Retina (tissue), 1 donor: ENCODE measurements at regions not wholly inside any gene's neighbourhood (a gene's known extent, or its start where the extent isn't known, plus 50 kb on each side); places are given as distances from the start of the nearest gene placed in this dataset.
"Not testable (repeated sequence)": the region's sequence is repeated elsewhere in the genome, so short reads cannot be mapped to it uniquely, and the experiment has no call there.

Experiments used
- DNase-seq: peaks from one replicate; pipeline ENCODE4 v3.0.0-alpha.2; 2016

DNA sequence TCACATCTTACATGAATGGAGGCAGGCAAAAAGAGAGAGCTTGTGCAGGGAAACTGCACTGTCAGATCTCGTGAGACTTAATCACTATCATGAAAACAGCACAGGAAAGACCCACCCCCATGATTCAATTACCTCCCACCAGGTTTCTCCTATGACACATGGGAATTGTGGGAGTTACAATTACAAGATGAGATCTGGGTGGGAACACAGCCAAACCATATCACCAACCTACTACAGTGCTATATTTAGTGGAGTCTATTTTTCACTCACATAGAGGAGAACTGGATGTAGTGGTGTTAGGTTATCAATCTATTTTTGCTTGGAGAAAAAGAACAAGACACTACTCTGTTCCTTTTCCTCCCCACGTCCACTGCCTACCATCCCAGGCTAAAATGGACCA lies 276.6 kb downstream of the KCTD12 start:
- no peak for DNase-seq

DNA sequence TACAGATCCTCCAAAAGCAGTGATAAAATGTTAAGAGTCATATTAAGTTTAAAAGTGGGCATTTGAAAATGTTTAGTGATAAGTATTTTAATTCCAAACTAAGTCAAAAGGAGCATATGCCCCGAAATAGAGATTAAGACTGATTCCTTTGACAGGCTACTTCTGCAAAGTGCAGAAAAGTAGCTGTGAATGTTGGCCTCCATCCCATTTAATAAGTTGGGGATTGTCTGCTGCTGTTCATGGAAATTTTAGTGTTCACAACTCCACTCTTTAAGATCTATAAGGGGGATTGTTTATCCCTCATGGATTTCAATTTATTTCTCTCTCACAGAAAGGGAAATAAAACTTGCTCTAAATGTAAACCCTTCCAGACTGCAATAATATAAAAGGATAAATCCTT lies 278.3 kb downstream of the KCTD12 start:
- no peak for DNase-seq

DNA sequence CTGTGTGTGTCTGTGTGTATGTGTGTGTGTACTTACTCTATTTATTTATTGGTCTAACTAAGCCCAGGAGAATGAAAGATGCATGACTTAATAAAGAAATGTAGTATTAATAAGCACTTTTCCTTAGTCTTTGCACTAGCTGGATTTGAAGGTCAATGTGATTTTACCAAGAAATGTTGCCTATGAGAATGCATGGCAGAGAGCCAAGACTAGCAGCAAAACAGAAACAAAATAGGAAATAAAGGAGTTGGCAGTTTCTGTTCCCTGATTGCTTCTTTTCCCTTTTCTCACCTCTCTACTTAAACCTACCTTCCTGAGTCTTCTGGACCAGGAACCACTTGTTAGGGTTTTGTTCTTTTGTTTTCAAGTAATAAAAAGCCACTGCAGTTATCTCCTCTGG lies 286.1 kb downstream of the KCTD12 start:
- DNase-seq = no peak

DNA sequence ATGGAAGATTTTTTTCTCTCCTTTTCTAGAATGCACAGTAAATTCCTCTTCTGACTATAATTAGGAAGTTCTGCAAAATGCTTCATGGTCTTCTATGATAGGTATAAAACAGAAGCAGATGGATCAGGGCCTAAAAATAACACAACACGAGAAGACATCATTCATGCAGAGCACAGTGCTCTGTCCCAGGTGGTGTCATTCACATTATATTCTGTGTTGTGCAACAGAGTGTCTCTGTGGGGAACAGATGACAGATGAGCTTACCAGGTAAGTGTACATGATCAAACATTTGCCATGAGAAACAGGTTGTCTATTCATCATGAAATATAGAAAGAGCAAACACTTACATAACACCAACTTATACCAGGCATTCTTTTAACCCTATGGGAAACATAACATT lies 288.3 kb downstream of the KCTD12 start:
- DNase-seq = no peak

DNA sequence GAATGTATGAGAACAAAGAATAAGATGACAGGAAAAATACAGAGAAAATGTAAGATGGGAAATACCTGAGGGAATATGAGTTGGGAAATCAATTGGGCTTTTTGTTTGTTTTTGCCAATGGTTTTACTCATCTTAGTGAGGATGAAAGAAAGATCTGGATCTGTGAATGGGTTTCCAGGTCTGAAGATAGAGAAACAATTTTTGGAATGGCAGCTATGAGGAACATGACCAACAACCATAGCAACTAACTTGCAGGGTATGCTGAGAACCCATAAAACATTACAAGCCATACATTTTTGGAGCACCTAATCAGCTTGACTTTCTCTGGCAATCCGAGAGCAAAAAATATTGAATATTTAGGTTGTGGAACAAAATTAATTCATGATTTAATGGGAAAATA lies 290.0 kb downstream of the KCTD12 start:
- DNase-seq = no peak

DNA sequence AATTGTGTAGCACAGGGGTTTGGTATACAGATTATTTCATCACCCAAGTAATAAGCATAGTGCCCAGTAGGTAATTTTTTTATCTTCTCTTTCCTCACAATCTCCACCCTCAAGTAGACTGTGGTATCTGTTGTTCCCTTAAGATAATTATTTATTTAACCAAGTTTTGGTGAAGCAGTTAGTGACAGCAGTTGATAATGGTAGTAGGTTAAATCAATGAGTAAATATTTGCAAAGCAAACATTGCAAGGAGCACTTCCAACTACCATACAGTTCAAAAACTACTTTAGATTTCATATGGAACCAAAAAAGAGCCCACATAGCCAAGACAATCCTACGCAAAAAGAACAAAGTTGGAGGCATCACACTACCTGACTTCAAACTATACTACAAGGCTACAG lies 291.8 kb downstream of the KCTD12 start:
- no peak for DNase-seq

DNA sequence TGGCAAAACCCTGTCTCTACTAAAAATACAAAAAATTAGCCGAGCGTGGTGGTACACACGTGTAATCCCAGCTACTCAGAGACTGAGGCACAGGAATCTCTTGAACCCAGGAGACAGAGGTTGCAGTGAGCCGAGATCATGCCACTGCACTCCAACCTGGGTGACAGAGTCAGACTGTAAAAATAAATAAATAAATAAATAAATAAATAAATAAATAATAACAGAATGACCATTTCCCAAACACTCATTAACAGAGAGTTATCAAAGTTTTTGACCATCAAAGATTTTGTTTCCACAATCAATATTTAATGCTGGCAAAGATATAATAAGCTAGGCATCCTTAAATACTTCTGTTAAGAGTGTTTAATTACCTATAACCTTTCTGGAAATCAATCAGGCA lies 299.4 kb downstream of the KCTD12 start:
- no peak for DNase-seq

DNA sequence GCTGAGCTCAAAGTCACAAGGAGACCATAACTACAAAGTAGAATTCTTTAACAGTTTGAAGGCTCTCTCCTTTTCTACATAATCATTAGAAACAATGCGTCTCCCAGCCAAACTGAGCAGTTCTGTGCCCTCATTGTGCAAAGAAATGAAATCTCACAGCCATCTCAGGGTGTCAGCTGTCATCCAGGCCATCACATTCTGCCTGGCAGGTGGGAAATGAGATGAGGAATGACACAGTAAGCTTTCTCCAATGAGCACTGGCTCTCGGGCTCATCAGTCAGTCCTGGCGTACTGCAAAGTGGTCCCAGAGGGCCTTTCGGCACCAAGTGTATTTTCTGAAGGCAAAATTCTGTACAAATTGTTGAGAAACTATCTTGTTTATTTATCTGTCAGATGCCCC lies 306.5 kb downstream of the KCTD12 start:
- DNase-seq = no peak

DNA sequence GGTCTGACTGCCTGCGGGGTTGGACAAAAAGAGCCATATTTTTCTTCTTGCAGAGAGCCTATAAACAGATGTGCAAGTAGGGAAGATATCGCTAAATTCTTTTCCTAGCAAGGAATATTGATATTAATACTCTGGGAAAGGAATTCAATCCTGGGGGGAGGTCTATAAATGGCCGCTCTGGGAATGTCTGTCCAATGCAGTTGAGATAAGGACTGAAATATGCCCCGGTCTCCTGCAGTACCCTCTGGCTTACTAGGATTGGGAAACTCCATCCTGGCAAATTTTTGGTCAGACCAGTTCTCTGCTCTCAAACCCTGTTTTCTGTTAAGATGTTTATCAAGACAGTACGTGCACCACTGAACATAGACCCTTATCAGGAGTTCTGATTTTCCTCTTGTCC lies 310.6 kb downstream of the KCTD12 start:
- DNase-seq = not testable (repeated sequence)

DNA sequence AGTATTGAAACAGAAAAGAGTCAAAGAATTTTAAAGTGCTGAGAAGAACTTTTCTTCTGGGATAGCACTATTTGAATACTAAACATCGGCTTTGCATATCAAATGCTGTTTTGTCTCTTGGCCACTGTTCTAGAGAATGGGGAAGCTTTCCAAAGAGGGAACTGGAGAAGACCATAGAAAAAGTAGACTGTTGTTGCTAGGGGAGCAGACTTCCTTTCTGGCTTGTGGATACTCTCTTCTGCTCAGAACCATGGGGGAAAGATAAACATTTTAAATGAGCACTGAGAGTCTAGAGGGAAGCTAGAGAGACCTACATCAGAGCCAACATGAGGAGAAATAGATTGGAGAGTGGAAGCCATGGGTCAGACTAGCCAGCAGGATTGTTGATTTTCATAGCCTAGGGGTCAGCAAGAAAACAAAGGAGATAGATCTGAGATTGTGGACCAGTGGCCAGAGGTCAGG lies 315.7 kb downstream of the KCTD12 start:
- no peak for DNase-seq

DNA sequence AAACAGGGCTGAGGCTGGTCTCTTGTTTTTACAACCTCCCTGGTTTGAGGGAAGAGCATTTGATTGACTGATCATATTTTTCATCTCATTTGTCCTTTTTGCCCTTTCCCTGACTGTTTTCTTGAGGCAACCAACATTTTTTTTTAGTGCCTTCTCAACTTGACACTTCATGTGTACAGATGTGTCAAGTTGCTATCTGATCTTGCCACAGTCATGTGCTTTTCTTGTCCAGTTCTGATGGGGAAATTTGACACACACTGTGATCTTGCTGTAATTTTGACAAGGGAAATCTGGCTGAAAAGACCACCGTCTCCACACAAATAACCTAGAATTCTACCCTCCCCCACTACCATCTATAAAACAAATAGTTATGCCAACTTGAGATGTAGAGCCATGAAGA lies 329.6 kb downstream of the KCTD12 start:
- no peak for DNase-seq

DNA sequence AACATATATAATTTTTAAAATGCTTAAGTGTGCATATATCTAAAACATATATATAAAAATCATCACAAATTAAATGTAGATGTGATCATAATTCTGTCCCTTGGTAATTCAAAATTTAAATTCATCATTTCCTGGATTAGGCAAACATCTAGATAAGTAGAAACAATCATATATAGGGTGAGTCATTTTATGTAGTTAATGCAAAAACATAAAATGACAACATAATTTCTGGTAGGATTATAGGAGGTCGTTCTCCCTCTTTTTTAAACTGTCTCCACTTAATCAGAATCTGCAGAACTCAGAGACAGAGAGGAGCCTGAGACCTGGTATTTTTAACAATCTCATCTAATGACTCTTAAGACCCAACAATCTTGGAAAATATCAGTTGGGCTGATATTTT lies 333.4 kb downstream of the KCTD12 start:
- DNase-seq = no peak

DNA sequence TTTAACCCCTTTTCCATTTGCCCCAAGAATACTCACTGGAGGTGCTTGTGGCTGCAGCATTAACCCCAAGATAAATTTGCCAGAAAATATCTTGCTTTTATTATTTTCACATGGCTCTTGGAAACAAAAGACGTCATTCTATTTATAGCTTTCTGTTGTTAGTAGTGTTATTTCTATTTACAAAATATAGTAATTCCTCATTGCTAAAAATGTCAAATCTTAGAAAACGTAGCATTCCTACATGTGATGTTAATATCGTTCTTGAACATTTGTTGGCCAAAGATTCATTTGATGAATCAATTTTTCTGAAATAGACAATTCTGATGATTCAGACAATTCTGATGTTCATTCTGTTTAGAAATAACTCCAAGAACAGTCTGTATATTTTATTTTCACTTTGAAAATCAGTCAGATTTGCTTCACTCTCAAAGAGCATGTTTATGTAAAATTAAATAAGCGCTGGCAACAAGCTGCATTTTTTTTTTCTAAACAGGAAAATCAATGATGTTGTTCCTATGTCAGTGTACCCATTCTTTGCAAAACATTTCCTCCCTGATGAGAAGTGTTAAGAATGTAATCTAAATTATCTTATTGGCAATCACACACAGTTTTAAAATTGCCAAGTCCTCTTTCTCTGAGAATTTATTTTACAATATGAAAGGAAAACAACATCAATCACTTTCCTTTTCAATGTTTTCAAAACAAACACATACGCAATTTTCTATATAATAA lies 334.0 kb downstream of the KCTD12 start:
- DNase-seq = no peak

DNA sequence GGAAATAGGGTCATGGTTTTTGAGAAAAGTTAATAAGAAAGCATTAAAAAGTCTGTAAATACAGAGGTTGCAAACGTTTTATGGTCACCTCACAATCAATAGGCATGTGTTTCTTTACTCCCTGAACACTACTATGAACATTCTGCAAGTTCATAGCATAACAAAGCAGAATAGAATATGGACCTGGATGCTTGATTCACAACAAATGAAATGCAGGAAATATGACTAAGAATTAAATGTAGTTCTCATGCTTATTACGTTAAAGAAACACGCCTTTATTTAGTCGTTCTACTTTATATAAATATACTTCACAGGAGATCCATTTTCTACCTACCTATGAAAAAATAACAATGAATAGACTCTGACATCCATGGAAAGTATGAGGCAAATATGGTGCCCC lies 344.0 kb downstream of the KCTD12 start:
- DNase-seq = no peak

DNA sequence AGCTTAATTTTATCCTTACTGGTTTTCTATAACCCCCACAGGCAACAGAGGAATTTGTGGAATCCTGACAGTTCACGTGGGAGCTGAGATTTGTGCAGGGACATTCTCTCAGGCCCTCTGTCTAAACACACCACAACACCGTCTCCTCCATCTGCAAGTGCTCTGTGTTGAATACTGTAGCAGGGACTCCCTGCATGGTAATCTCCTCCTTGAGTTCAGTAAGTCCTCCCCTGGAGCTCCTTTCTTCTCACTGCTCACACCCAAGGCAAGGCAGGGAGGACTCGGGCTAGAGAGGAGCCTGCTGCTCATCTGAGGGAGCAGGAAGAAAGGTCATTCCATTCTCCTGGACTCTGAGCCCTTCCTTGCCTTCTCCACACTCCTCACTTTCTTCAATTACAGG lies 348.2 kb downstream of the KCTD12 start:
- no peak for DNase-seq

DNA sequence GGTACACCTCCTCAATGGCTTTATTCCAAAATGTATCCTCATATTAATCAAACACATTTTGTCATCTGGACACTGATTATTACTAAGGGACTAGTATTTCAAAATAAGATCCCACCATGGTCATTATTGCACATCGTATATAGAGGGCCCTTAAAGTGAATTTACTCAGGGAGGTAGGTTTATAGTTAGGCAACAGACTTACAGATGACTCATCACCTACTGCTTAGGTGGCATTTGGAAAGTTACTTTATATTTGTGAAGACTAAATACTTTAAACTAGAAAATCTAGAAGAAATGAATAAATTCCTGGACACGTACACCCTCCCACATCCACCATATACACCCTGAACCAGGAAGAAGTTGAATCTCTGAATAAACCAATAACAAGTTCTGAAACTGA lies 353.0 kb downstream of the KCTD12 start:
- DNase-seq = no peak

DNA sequence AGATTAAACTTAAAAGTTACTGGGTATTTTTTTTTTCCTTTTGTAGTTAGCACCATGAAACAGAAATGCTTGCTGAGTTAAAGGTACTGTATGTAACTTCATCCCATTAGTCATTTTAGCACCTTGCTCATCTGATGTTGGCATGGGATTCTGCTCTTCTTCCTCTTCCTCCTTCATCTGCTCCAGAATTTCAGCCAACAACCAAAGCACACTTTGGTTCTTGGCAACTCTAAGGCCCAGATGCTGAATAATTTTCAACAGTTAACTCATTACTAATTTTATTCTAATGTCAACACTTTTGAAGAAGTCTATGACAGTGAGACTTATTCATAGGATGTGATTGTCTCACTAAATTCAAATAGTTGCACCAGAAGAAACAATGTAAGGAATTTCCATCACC lies 359.2 kb downstream of the KCTD12 start:
- no peak for DNase-seq

DNA sequence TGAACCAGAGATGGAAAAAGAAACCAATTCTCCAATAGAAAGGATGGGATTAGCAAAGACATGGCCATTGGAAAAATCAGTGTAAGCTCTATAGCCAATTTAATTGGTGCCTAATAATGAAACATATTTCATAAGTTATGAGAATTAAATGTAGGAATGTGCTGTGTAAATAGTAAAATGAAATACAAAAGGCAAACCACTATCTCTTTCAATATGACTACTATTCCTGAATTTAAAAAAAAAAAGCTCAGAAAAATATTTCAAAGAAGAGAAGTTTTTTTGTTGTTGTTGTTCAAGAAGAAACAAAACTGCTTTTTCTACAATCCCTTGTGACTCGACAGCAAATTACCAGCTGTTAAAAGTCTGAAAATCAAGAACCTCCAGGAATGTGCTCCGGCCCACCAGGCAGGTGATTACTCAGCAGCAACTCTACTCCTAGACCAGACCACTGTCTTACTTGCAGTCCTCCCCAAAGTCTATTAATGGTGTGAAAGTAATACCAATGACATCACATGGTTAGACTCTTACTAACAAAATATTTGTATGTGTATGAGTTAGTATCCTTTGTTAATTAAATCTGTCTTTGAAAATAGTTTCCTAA lies 362.4 kb downstream of the KCTD12 start:
- DNase-seq = no peak

DNA sequence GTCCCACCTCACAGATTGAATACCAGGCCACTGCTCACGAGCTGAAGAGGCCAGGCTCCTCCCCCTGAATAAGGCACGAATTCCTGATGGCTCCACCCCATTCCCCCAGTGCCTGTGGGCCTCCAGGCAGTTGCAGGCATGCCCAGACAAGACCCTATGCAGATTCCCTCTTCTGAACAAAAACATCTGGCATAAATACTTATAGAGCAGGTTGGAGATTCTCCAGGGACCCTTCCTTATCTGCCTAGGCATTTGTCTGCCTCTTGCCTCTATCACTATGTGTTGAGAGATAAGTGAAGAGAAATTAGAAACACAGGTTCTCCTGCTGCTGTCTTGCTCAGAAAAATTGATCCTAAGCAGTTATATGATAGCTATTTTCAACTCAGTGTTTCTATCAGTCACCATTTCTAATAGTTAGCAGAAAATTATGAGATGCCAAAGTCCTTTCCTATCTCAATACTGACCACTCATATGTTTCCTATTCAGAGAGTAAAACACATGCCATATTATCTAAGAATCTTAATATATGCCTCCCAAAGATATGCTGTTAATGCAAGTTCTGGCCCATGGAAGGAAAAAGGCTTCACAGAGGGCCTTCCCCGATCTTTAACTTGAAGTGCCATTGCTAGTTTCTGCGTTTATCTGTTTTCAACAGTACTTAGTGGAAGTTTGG lies 364.0 kb downstream of the KCTD12 start:
- no peak for DNase-seq

DNA sequence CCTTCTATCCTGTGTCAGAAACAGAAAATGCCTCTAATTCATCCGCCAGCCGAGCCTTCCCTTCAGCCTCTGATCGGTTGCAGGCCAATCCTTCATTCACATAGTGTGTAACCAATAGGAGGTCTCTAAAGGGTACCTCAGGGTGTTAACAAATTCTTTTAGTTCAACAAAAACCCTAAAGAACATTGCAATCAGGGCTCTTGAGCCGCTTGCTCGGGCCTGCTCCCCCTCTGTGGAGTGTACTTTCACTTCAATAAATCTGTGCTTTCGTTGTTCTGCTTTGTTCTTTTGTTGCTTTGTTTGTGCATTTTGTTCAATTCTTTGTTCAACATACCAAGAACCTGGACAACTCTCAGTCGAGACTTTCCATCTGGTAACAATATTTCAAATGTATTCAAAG lies 366.5 kb downstream of the KCTD12 start:
- DNase-seq = no peak

DNA sequence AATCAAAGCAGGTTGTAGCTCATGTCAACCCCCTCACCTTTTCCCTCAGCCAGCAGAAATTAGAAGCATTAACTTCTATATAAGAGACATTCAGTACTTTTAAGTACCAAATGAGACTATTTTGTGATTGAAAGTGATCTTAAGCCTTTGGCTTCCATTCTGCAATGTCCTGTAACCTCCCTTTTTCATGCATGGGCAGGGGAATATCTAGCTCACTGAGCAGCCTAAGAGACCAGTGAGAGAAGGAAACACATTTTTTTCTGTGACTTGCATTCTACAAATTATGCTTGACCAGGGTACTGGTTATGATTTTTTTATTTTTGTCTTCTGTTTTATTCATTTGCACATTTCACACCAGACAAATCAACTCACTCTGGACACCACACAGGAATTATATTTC lies 369.6 kb downstream of the KCTD12 start:
- DNase-seq = no peak

DNA sequence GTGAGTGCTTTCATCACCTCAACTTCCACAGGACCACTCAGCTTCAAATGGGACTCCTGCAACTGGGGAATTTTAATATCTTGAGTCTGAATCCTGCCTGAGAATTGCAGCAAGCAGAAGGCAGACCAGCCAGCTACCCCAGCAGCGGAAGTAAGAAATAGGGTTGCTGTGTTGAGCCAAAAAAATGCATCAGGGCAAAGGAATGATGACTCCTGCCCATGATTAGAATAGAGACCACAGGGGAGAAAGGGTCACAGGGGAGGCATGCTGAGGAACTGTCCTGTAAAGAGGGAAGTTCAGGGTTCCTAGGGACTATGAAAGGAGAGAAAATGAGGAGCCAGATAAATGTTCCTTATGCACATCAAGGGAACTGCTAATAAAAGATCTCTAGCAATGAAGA lies 370.2 kb downstream of the KCTD12 start:
- DNase-seq = no peak

DNA sequence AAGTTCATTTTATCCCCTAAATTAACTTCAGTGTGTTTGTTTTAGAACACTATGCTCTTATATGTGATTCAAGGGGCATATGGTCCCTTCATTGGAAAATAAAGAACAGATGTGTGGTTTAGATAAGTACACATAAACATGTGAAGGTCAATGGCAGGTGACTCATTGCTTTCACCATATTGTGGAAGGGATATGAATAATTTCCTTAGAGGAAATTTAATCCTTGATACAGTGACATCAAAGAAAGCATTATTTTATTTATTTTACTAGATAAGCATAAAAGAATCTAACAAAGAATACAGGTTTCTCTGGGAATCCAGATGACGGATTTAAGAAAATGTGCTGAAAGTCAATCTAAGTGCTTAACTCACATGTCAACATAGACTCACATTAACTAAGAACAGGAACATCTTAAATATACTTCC lies 373.5 kb downstream of the KCTD12 start:
- DNase-seq = no peak

DNA sequence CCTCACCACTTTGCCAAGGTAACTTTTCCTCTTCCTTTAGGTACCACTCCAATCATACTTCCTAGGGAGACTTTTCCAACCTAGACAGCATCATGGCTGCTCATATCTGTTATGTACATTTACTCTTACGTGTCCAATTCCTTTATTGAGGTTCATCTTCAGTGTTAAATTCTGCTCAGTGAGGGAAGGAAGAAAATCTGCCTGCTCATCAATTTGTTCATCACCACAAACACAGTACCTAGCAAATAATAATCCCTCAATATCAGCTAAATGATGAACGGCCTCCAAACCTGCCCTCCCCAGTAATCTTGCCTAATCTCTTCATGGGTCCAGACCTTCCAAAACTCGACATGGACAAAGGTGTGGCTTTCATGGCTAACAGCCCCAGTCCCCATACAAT lies 380.8 kb downstream of the KCTD12 start:
- no peak for DNase-seq
